Upper lobe of left lung (tissue), 4 donors: ENCODE measurements at regions not wholly inside any gene's neighbourhood (a gene's known extent, or its start where the extent isn't known, plus 50 kb on each side); places are given as distances from the start of the nearest gene placed in this dataset.
"Not testable (repeated sequence)": the region's sequence is repeated elsewhere in the genome, so short reads cannot be mapped to it uniquely, and the experiment has no call there.

Experiments used
- CTCF ChIP-seq, 6 experiments: fragments of 450-650 bp in 4 of 6; fragments of 200-600 bp in 2 of 6; sonication (generic) in 2 of 6; IDR thresholded peaks; one replicate each; pipeline ENCODE4 v1.5.1; 2016 to 2019; ENCODE audit warnings: antibody characterized with exemption in 6 of 6
- EP300 ChIP-seq, 4 donors: sonication (generic); formaldehyde crosslinking; IDR thresholded peaks; one replicate each; pipeline ENCODE4 v1.5.1; 2017; ENCODE audit warnings: antibody characterized with exemption in 4 of 4, control low read depth in 2 of 4
- POLR2A ChIP-seq, 4 donors: fragments of 450-650 bp; IDR thresholded peaks; one replicate each; pipeline ENCODE4 v1.5.1; 2016 to 2017; ENCODE audit warnings: antibody characterized with exemption in 4 of 4, mild to moderate bottlenecking in 2 of 4
- POLR2AphosphoS5 ChIP-seq, 2 donors: sonication (generic); formaldehyde crosslinking; IDR thresholded peaks; one replicate each; pipeline ENCODE4 v1.5.1; 2017; ENCODE audit warnings: antibody characterized with exemption in 2 of 2

GRCh38 chr2:95672500-95672899, 80.7 kb downstream of the TRIM43 start:
- not testable (repeated sequence) for TF ChIP-seq POLR2AphosphoS5, CTCF, POLR2A, EP300 (IDR thresholded peaks at IDR 0.05)
